ENCODE measurements at regions not wholly inside any gene's neighbourhood (a gene's known extent, or its start where the extent isn't known, plus 50 kb on each side); places are given as distances from the start of the nearest gene placed in this dataset.

- no peak for DNase-seq
These were observed 431.2 kb downstream of the GPM6A start for GRCh38 chr4:175380841-175381240.

- DNase-seq: no peak
These were observed 426.3 kb downstream of the GPM6A start for GRCh38 chr4:175385797-175386196.

DNA sequence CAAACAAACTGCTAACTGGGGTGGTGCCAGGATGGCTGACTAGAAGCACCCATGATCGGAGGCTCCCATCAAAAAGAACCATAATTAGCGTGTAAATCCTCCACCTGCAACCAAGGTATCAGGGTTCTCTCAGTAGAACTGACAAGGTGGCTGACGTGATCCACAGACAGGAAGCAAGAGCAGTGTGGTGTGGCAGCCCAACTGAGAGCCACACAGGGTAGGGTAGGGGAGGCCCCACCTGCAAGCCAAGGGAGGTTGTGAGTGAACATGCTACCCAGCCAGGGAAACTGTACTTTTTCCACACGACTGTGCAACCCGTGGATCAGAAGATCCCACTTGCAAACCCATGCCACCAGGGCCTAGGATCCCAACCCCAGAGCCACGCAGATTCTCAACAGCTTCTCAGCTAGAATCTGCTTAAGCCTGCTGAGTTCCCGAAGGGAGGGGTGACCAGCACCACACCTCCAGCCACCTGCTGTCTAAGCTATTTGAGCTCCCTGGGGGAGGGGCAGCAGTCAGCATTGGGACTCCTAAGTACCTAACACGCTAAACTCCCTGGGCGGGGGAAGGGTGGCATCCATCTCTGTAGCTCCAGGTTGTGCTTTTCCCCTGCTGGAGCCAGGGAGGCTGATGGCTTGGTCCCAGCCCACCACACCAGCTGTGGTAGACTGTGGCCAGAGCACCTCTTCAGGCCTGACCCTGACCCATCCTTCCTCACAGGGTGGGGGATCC, 425.1 kb downstream of the GPM6A start:
- DNase-seq: no peak

DNA sequence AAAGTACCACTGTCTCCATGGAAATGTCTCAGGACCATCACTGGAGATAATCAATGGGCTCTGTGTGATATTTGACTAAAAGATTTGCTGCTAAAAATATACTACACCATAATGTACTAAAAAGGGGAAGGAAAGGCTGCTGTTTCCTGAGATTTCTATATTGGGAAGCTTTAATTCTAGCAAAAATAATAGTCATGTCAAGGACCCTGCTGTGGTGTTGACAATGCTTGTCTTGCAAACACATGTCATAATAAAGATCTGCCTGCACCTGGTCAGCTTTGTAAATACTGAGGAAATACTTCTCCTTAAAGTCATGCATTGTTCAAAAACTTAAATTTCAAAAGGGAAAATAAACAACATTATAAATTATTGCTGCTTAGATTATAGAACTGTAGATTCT, 417.9 kb downstream of the GPM6A start:
- DNase-seq: no peak

DNA sequence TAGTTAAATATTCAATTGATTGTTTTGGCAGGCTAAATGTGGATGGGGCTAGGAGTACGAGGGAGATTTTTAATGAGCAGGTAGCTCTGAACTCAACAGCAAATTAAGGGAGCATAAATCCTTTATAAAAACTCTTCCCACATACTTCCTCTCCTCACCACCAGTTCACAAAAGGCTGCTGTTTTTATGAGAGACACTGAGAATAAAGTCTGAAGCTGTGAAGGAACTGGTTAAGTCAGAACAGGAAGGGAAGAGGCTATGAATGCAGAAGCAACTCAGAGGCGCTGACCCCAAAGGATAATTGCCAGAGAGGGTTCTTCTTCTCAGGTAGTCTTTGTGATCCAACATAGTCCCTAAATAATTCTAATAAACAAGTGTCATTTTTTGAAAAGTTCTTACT, 406.1 kb downstream of the GPM6A start:
- DNase-seq: no peak

GRCh38 chr4:175407926-175408325, 404.1 kb downstream of the GPM6A start:
- DNase-seq: no peak

DNA sequence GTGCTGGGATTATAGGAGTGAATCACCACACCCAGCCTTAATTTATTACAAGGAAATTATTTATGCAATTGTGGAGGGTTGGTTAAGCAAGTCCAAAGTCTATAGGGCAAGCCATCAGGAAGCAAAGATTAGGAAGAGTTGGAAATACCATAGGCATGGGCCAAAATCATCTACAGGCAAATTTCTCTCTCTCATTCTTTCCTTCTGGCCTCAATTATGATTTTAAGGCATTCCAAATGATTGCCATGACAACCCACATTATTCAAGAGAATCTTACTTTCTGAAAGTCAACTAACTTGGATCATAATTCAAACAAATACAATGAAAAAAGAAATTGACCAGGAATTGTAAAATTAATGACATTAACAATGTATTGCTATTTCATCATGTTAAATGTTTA, 400.8 kb downstream of the GPM6A start:
- DNase-seq: no peak

DNA sequence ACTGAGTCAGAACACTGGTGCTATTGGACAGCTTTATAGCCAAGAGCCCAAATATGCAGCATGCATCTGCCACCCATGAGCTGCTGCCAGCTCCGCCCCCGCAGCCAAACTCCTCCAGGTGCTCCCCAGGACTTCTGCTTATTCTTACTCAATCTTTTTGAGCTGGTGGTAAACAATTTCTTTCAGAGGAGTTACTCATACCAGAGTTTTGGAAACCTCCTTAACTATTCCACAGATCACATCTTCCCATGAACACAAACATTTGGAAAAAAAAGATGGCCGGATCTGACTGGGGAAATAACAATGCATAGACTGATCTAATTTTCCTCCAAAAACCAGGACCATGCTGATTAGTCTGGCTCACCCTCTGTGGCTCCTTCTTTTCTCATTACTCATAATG, 399.9 kb downstream of the GPM6A start:
- DNase-seq: no peak

- DNase-seq: no peak
These were observed 399.3 kb downstream of the GPM6A start for GRCh38 chr4:175412746-175413145.

GRCh38 chr4:175413561-175413960, 398.5 kb downstream of the GPM6A start:
- DNase-seq: no peak

DNA sequence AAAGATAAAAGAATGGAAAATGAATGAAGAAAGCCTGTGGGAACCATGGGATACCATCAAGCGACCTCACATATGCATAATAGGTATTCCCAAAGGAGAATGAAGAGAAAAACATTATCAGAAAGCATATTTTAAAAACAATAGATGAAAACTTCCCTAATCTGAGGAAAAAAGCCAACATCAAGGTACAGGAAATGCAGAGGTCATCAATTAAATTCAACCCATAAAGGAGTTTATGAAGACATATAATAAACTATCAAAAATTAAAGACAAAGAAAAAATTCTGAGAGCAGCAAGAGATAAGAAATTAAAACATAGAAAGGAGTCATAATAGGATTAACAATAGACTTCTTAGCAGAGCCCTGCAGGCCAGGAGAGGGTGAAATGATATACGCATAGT, 397.5 kb downstream of the GPM6A start:
- no peak for DNase-seq

GRCh38 chr4:175418516-175418915, 393.5 kb downstream of the GPM6A start:
- DNase-seq: no peak

- no peak for DNase-seq
These were observed 392.8 kb downstream of the GPM6A start for GRCh38 chr4:175419236-175419718.

DNA sequence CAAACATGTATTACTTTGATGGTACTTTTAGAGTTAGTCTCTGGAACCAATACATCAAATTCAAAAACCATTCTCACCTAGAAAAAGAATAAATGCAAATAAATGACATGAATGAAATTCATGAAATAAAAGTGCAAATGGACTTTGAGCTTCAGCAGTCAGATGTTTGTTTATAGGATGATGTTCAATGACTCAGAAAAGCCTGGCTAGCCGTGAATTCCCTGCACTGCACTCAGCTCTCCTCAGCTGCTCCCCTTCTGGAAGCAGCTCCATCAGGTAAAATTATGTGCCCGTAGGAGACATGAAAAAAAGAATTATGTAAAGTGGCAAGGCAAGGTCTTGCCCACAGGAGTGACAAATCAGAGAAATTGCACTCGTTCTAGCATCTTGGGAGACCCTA, 390.6 kb downstream of the GPM6A start:
- DNase-seq: no peak

- no peak for DNase-seq
These were observed 389.7 kb downstream of the GPM6A start for GRCh38 chr4:175422331-175422730.

DNA sequence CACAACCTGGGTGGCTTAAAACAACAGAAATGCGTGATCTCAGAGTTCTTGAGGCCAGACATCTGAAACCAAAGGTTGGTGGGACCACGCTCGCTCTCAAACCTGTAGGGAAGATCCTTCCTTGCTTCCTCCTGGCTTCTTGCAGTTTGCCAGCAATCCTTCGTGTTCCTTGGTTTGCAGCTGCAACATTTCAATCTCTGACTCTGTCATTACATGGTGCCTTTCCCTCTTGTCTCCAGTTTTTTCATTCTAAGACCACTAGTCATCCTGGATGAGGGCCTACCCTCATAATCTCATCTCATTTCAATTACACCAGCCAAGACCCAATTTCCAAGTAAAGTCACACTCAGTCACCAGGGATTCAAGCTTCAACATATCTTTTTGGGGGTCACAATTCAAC, 388.0 kb downstream of the GPM6A start:
- no peak for DNase-seq

- DNase-seq: no peak
These were observed 384.3 kb downstream of the GPM6A start for GRCh38 chr4:175427751-175428150.

- no peak for DNase-seq
These were observed 380.4 kb downstream of the GPM6A start for GRCh38 chr4:175431694-175432093.

- DNase-seq: peak; percentile 83
These were observed 376.7 kb downstream of the GPM6A start for GRCh38 chr4:175435381-175435783.

DNA sequence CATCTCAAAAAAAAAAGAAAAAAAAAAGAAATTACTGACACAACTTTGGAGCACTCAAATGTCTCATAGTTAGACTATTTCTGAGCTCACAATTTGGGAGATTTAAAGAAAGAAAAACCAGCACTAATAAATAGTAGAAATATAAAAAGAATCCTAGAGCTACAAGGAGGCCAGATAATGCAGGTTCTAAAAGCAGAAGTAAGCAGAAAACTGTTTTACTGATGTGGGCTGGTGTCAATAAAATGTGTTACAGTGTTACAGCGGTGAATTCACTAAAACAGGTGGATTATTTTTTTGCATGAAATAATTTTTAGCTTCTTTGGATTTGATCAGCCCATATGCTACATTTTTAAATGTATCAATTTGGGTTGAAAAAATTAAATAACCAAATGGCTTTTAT, 375.9 kb downstream of the GPM6A start:
- DNase-seq: no peak

GRCh38 chr4:175440786-175441185, 371.3 kb downstream of the GPM6A start:
- DNase-seq: no peak

- DNase-seq: no peak
These were observed 370.8 kb downstream of the GPM6A start for GRCh38 chr4:175441256-175441655.

- no peak for DNase-seq
These were observed 368.5 kb downstream of the GPM6A start for GRCh38 chr4:175443547-175443946.

DNA sequence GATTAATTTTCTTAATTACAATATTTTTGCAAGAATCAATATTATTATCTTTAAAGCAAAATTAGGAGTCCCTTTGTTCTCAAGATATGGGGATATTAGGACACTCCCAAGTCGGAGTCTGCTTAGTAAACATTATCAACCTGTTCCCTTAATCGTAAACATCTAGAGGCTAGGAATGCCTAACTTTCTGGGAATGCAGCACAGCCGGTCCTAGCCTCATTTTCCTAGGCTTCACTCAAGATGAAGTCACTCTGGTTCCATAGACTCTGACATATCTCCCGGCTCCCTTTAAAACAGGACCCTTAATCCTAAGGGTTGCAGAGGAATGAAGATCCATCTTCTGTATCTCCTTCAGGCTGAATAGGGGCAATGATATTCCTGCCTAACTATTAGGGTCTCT, 367.6 kb downstream of the GPM6A start:
- no peak for DNase-seq

DNA sequence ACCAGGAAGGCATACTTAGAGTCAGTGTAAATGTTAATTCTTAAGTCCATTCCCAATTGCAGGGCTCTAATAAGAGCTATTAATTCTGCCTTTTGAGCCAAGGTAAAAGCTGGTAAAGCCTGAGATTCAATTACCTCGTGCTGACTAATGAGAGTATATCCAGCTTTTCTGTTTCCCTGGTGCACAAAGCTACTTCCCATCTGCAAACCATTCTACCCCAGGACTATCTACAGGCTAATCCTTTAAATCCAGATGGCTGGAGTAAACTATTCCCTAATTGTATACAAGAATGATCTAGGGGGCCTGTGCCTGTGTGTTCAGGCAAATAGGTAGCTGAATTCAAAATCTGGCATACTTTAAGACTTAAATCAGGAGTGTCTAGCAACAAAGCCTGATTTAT, 365.0 kb downstream of the GPM6A start:
- DNase-seq: no peak
